Testis (tissue), 2 donors: ENCODE measurements at regions not wholly inside any gene's neighbourhood (a gene's known extent, or its start where the extent isn't known, plus 50 kb on each side); places are given as distances from the start of the nearest gene placed in this dataset.

Experiments used
- DNase-seq: peaks from one replicate; pipeline ENCODE4 v3.0.0-alpha.2; 2019
- H3K27ac ChIP-seq, 2 donors: fragments of 200-600 bp; sonication (generic); one replicate each; pipeline ENCODE4 v1.5.1; 2019
- H3K27me3 ChIP-seq: fragments of 200-600 bp; sonication (generic); one replicate; pipeline ENCODE4 v1.5.1; 2019
- H3K36me3 ChIP-seq: fragments of 200-600 bp; sonication (generic); one replicate; pipeline ENCODE4 v1.5.1; 2017; ENCODE audit warnings: low read depth; ENCODE audit errors: missing control alignments
- H3K4me1 ChIP-seq: fragments of 200-600 bp; sonication (generic); one replicate; pipeline ENCODE4 v1.5.1; 2019
- H3K4me3 ChIP-seq, 2 donors: fragments of 200-600 bp; sonication (generic); one replicate each; pipeline ENCODE4 v1.5.1; 2017 to 2019
- H3K9me3 ChIP-seq: fragments of 200-600 bp; sonication (generic); one replicate; pipeline ENCODE4 v1.5.1; 2017
- CTCF ChIP-seq, 3 experiments: fragments of 450-650 bp in 2 of 3; fragments of 200-600 bp in 1 of 3; sonication (generic) in 1 of 3; IDR thresholded peaks; one replicate each; pipeline ENCODE4 v1.5.1; 2016 to 2019; ENCODE audit warnings: antibody characterized with exemption in 3 of 3, mild to moderate bottlenecking in 2 of 3, moderate library complexity in 1 of 3
- POLR2A ChIP-seq: fragments of 450-650 bp; IDR thresholded peaks from one replicate; pipeline ENCODE4 v1.6.1; 2017; ENCODE audit warnings: antibody characterized with exemption, mild to moderate bottlenecking, moderate library complexity
- WGBS, 2 donors: methylation state at CpG; one replicate each; pipeline ENCODE4 v1.1.5; 2018; 5-methylcytosine and 5-hydroxymethylcytosine counted together
- intact Hi-C: fragments of 100-400 bp; cut with DNase I; formaldehyde crosslinking; loops from one replicate; pipeline ENCODE4 v1.15.1; 2023; ENCODE audit warnings: low total_unique reads

- no peak for DNase-seq
- H3K9me3 ChIP-seq, result no peaks in the 10 kb centered on the region
- intact Hi-C loops, result no loop called here
- H3K4me1 ChIP-seq, result no peaks in the 10 kb centered on the region
- no peak for TF ChIP-seq POLR2A
- 80 to 81% methylated on average over 3 of the region's 3 CpGs for WGBS, 2 donors
- H3K27me3 ChIP-seq, result no peaks in the 10 kb centered on the region
- H3K27ac ChIP-seq, result no peak overlapping the region
- no peak overlapping the region for H3K4me3 ChIP-seq
- no peaks in the 10 kb centered on the region for H3K36me3 ChIP-seq
Observed at GRCh38 chr20:43292222-43292621, 102.5 kb upstream of the PTPRT start.

GRCh38 chr20:43287637-43288036, 97.9 kb upstream of the PTPRT start:
- Histone ChIP-seq H3K9me3 (no peaks in the 10 kb centered on the region), H3K27ac (no peak overlapping the region), H3K4me1 (no peaks in the 10 kb centered on the region), H3K27me3 (no peaks in the 10 kb centered on the region), H3K4me3 (no peak overlapping the region), H3K36me3 (no peaks in the 10 kb centered on the region)
- intact Hi-C loops, result no loop called here
- DNase-seq, result no peak
- TF ChIP-seq CTCF (IDR thresholded peaks at IDR 0.05) (no peak), POLR2A (no peak)
- 79 to 83% methylated on average over 2 of the region's 2 CpGs for whole genome bisulfite sequencing, 2 donors

- no peaks in the 10 kb centered on the region for H3K36me3 ChIP-seq
- H3K27me3 ChIP-seq, result no peaks in the 10 kb centered on the region
- no peaks in the 10 kb centered on the region for H3K4me1 ChIP-seq
- no peaks in the 10 kb centered on the region for H3K9me3 ChIP-seq
- intact Hi-C loops, result no loop called here
- no peak for TF ChIP-seq CTCF (IDR thresholded peaks at IDR 0.05)
- no peak for TF ChIP-seq POLR2A
- WGBS, 2 donors, result 85 to 88% methylated on average over 3 of the region's 3 CpGs
- no peak overlapping the region for H3K27ac ChIP-seq
- DNase-seq, result no peak
- no peak overlapping the region for H3K4me3 ChIP-seq
Observed at GRCh38 chr20:43285170-43285569, 95.5 kb upstream of the PTPRT start.

GRCh38 chr20:43284486-43284885, 94.8 kb upstream of the PTPRT start:
- H3K9me3 ChIP-seq, result no peaks in the 10 kb centered on the region
- WGBS, 2 donors, result 83% methylated on average over 2 of the region's 2 CpGs

GRCh38 chr20:43283126-43283525, 93.4 kb upstream of the PTPRT start:
- Histone ChIP-seq H3K27me3 (no peaks in the 10 kb centered on the region), H3K36me3 (no peaks in the 10 kb centered on the region), H3K4me3 (no peak overlapping the region), H3K9me3 (no peaks in the 10 kb centered on the region), H3K27ac (no peak overlapping the region), H3K4me1 (no peaks in the 10 kb centered on the region)
- 77 to 84% methylated on average over 2 of the region's 2 CpGs for WGBS, 2 donors
- TF ChIP-seq POLR2A (no peak), CTCF (IDR thresholded peaks at IDR 0.05) (no peak)
- intact Hi-C loops, result no loop called here
- no peak for DNase-seq

More at GRCh38 chr20:43284486-43284885, 94.8 kb upstream of the PTPRT start:
- intact Hi-C loops, result no loop called here
- no peaks in the 10 kb centered on the region for H3K27me3 ChIP-seq
- TF ChIP-seq POLR2A, result no peak
- no peak for TF ChIP-seq CTCF (IDR thresholded peaks at IDR 0.05)
- H3K27ac ChIP-seq, result no peak overlapping the region
- H3K4me3 ChIP-seq, result no peak overlapping the region
- H3K36me3 ChIP-seq, result no peaks in the 10 kb centered on the region
- no peak for DNase-seq
- H3K4me1 ChIP-seq, result no peaks in the 10 kb centered on the region
